ENCODE measurements at regions not wholly inside any gene's neighbourhood (a gene's known extent, or its start where the extent isn't known, plus 50 kb on each side); places are given as distances from the start of the nearest gene placed in this dataset.
A peak's percentile ranks its signal among the peaks of the same experiment; 100 is the strongest.

- no peak overlapping the region for H3K18ac ChIP-seq (ENCODE audit: low read depth, low read length)
- no peak for ATAC-seq (ENCODE audit: low read depth)
- H2BK120ac ChIP-seq (ENCODE audit: low read depth, low read length), result no peak overlapping the region
- BruUV-seq (replicated peaks), result no TSS peak
- DNase-seq, result no peak
- peak overlapping the region; percentile 21 for H2AFZ ChIP-seq (replicated peaks; ENCODE audit: low read length, poor library complexity)
- WGBS, 2 experiments (ENCODE audit: extremely low coverage in 2 of 2, insufficient read length in 1 of 2), result no CpG with 5 or more reads among the region's 1 CpG
- H2AK9ac ChIP-seq (replicated peaks; ENCODE audit: low read depth, low read length, poor library complexity), result no peak overlapping the region
- no peak overlapping the region for H3K56ac ChIP-seq (ENCODE audit: extremely low read depth, insufficient read depth, low read length)
- H3K23ac ChIP-seq (ENCODE audit: low read depth, low read length), result no peak overlapping the region
- no peak overlapping the region for H2BK5ac ChIP-seq (ENCODE audit: low read depth, low read length, poor library complexity, severe bottlenecking)
- no peaks in the 10 kb centered on the region for H3K79me1 ChIP-seq (ENCODE audit: low read depth in 1 of 2, low read length in 2 of 2)
- H2BK15ac ChIP-seq (ENCODE audit: low read depth, low read length), result no peak overlapping the region
- ChIA-PET CTCF (no interaction called here), POLR2A (ENCODE audit: unreplicated experiment) (interaction anchor here (0.6 kb wide), 1 partner anchor 181 kb away, joined by 3 read pairs; no protein-coding TSS in a partner anchor)
- dilution Hi-C loops (cut with HindIII; ENCODE audit: low sequenced_read_pairs, unreplicated experiment) (no loop called here), intact Hi-C loops (cut with micrococcal nuclease) (no loop called here), in situ Hi-C loops (cut with MboI; ENCODE audit: low sequenced_read_pairs) (no loop called here)
- H4K91ac ChIP-seq (ENCODE audit: insufficient read depth, low read depth, low read length), result no peak overlapping the region
- no peak overlapping the region for H2AK5ac ChIP-seq (ENCODE audit: low read depth, low read length)
- H3K9me1 ChIP-seq (ENCODE audit: insufficient read depth, low read length), result no peaks in the 10 kb centered on the region
- H3K4me3 ChIP-seq (ENCODE audit: insufficient read depth, low read depth, low read length), result no peak overlapping the region
- no peak overlapping the region for H3K4me2 ChIP-seq (ENCODE audit: low read depth, low read length)
- peaks cover 2% of the 10 kb centered on the region; the same call in 1 of the 2 replicates for H3K4me1 ChIP-seq (ENCODE audit: control insufficient read depth, insufficient read depth, low read length)
- H4K20me1 ChIP-seq (ENCODE audit: insufficient read depth, low read length), result no peaks in the 10 kb centered on the region
- H4K8ac ChIP-seq (ENCODE audit: low read depth in 2 of 2, low read length in 2 of 2), result no peak overlapping the region
- H3K4ac ChIP-seq (ENCODE audit: low read depth, low read length), result no peak overlapping the region
- H3K27ac ChIP-seq (ENCODE audit: insufficient read depth, low read length), result no peak overlapping the region
- no peak overlapping the region for H4K5ac ChIP-seq (ENCODE audit: low read depth, low read length)
- H3K9ac ChIP-seq (ENCODE audit: low read depth, low read length), result no peak overlapping the region
- no peaks in the 10 kb centered on the region; the same call in 1 of the 2 replicates for H3K27me3 ChIP-seq (ENCODE audit: control insufficient read depth, insufficient read depth, low read length)
- no peak overlapping the region for H3K14ac ChIP-seq (replicated peaks; ENCODE audit: low read depth, low read length)
- no peak overlapping the region for H2BK20ac ChIP-seq (ENCODE audit: low read depth, low read length)
- H3K36me3 ChIP-seq (ENCODE audit: control insufficient read depth, insufficient read depth, low read length), result no peaks in the 10 kb centered on the region
- TF ChIP-seq RFX5 (IDR thresholded peaks at IDR 0.05; ENCODE audit: low read depth, low read length) (no peak), MXI1 (IDR thresholded peaks at IDR 0.05; ENCODE audit: borderline replicate concordance, low read depth, low read length) (no peak), SMC3 (IDR thresholded peaks at IDR 0.05; ENCODE audit: low read depth, low read length) (no peak), NFE2L2 (IDR thresholded peaks at IDR 0.05; ENCODE audit: low read depth, low read length) (no peak), CEBPB (IDR thresholded peaks at IDR 0.05; ENCODE audit: low read depth, low read length) (no peak), POLR2A (IDR thresholded peaks at IDR 0.05; ENCODE audit: low read depth, low read length) (no peak), RCOR1 (IDR thresholded peaks at IDR 0.05; ENCODE audit: insufficient replicate concordance, low read length) (no peak), CHD1 (IDR thresholded peaks at IDR 0.05; ENCODE audit: low read depth, low read length) (no peak), FOS (IDR thresholded peaks at IDR 0.05; ENCODE audit: low read depth, low read length) (no peak), MAFK (IDR thresholded peaks at IDR 0.05; ENCODE audit: low read depth, low read length) (no peak), MAZ (IDR thresholded peaks at IDR 0.05; ENCODE audit: borderline replicate concordance, low read depth, low read length) (no peak), ELK1 (IDR thresholded peaks at IDR 0.05; ENCODE audit: borderline replicate concordance, low read depth, low read length) (no peak)
- TF ChIP-seq, protein P1, sequence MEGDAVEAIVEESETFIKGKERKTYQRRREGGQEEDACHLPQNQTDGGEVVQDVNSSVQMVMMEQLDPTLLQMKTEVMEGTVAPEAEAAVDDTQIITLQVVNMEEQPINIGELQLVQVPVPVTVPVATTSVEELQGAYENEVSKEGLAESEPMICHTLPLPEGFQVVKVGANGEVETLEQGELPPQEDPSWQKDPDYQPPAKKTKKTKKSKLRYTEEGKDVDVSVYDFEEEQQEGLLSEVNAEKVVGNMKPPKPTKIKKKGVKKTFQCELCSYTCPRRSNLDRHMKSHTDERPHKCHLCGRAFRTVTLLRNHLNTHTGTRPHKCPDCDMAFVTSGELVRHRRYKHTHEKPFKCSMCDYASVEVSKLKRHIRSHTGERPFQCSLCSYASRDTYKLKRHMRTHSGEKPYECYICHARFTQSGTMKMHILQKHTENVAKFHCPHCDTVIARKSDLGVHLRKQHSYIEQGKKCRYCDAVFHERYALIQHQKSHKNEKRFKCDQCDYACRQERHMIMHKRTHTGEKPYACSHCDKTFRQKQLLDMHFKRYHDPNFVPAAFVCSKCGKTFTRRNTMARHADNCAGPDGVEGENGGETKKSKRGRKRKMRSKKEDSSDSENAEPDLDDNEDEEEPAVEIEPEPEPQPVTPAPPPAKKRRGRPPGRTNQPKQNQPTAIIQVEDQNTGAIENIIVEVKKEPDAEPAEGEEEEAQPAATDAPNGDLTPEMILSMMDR (conservative IDR thresholded peaks at IDR 0.05; ENCODE audit: low read depth, low read length), result no peak
- TF ChIP-seq, protein P2, sequence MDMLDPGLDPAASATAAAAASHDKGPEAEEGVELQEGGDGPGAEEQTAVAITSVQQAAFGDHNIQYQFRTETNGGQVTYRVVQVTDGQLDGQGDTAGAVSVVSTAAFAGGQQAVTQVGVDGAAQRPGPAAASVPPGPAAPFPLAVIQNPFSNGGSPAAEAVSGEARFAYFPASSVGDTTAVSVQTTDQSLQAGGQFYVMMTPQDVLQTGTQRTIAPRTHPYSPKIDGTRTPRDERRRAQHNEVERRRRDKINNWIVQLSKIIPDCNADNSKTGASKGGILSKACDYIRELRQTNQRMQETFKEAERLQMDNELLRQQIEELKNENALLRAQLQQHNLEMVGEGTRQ (IDR thresholded peaks at IDR 0.05; ENCODE audit: low read depth, low read length), result no peak
- H3K9me3 ChIP-seq (ENCODE audit: control insufficient read depth, insufficient read depth, low read length), result no peaks in the 10 kb centered on the region
Observed at GRCh38 chr13:104002216-104002615, 936.0 kb upstream of the SLC10A2 start.

All from IMR-90 (cell line).